Tongue (tissue), 1 donor: ENCODE measurements at regions not wholly inside any gene's neighbourhood (a gene's known extent, or its start where the extent isn't known, plus 50 kb on each side); places are given as distances from the start of the nearest gene placed in this dataset.
A peak's percentile ranks its signal among the peaks of the same experiment; 100 is the strongest.
"Not testable (repeated sequence)": the region's sequence is repeated elsewhere in the genome, so short reads cannot be mapped to it uniquely, and the experiment has no call there.

Source experiments
- DNase-seq: peaks from one replicate; pipeline ENCODE4 v3.0.0-alpha.2; 2015

GRCh38 chr5:83001796-83002381 lies 75.3 kb downstream of the TMEM167A start:
- DNase-seq = no peak

- DNase-seq = no peak
Observed at GRCh38 chr5:83000922-83001321, 76.3 kb downstream of the TMEM167A start.

GRCh38 chr5:83000428-83000827 lies 76.8 kb downstream of the TMEM167A start:
- DNase-seq = no peak

- DNase-seq = no peak
Observed at GRCh38 chr5:82993416-82993815, 83.8 kb downstream of the TMEM167A start.

GRCh38 chr5:82992646-82993045 lies 84.5 kb downstream of the TMEM167A start:
- no peak for DNase-seq

GRCh38 chr5:82991678-82992323 lies 85.4 kb downstream of the TMEM167A start:
- DNase-seq = no peak

- DNase-seq = no peak
Observed at GRCh38 chr5:82991059-82991458, 86.1 kb downstream of the TMEM167A start.

- no peak for DNase-seq
Observed at GRCh38 chr5:82987188-82987587, 90.0 kb downstream of the TMEM167A start.

GRCh38 chr5:82986404-82986803 lies 90.8 kb downstream of the TMEM167A start:
- DNase-seq = no peak

- no peak for DNase-seq
Observed at GRCh38 chr5:82985763-82986162, 91.4 kb downstream of the TMEM167A start.

GRCh38 chr5:82984786-82985735 lies 92.1 kb downstream of the TMEM167A start:
- DNase-seq = peak; percentile 28

GRCh38 chr5:82982846-82983245 lies 94.3 kb downstream of the TMEM167A start:
- no peak for DNase-seq

- DNase-seq = not testable (repeated sequence)
Observed at GRCh38 chr5:82976887-82977286, 100.3 kb downstream of the TMEM167A start.

GRCh38 chr5:82975812-82976211 lies 101.4 kb downstream of the TMEM167A start:
- DNase-seq = no peak

- DNase-seq = no peak
Observed at GRCh38 chr5:82975396-82975795, 101.8 kb downstream of the TMEM167A start.

GRCh38 chr5:82974346-82974745 lies 102.8 kb downstream of the TMEM167A start:
- DNase-seq = not testable (repeated sequence)

GRCh38 chr5:82971901-82972300 lies 105.3 kb downstream of the TMEM167A start:
- no peak for DNase-seq

GRCh38 chr5:82971034-82971806 lies 106.0 kb downstream of the TMEM167A start:
- not testable (repeated sequence) for DNase-seq

- not testable (repeated sequence) for DNase-seq
Observed at GRCh38 chr5:82969221-82969976, 107.8 kb downstream of the TMEM167A start.

- no peak for DNase-seq
Observed at GRCh38 chr5:82967072-82967471, 110.1 kb downstream of the TMEM167A start.

- DNase-seq = no peak
Observed at GRCh38 chr5:82959466-82959865, 117.7 kb downstream of the TMEM167A start.

GRCh38 chr5:82956600-82956999 lies 120.6 kb downstream of the TMEM167A start:
- DNase-seq = no peak
